ENCODE measurements at regions not wholly inside any gene's neighbourhood (a gene's known extent, or its start where the extent isn't known, plus 50 kb on each side); places are given as distances from the start of the nearest gene placed in this dataset.

GRCh38 chr2:198483051-198483450 lies 678.7 kb downstream of the PLCL1 start:
- DNase-seq: no peak

- no peak for DNase-seq
Measured at GRCh38 chr2:198479065-198479464, 674.7 kb downstream of the PLCL1 start.

DNA sequence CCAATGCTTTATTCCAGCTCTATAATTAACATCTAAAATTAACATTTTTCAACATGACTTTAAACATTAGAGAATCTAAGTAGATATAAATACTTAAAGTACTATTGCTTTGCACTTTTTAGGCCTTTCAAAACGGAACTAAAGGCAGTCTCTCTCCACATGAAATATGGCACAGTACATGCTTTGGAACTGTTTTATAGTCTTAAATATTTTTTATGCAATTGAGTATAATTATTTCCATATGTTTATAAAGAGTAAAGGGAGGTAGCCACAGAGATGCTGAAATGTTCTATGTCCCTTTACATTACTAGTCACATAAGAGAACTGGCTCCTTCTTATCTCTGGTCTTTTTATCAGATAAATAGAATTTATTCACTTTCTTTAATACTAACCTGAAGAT lies 674.0 kb downstream of the PLCL1 start:
- no peak for DNase-seq

DNA sequence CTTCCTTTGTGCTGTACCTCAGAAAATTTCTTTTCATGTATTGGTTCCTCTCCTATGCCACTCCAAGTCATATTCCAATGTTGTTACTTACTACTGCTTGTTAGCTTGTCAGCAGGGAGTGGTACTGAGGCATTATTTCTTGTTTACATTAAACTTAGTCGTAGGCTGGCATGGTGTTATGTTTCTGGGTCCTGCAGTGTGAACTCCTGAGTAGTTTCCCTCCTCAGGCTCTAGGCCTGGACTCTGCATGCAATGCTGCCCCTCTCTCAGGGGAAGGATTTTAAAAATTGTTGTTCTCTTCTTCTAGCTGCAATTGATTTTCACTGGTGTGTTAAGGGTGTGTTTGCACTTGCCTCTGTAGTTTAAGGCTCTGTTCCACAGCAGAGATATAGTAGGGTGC lies 671.6 kb downstream of the PLCL1 start:
- DNase-seq: no peak

DNA sequence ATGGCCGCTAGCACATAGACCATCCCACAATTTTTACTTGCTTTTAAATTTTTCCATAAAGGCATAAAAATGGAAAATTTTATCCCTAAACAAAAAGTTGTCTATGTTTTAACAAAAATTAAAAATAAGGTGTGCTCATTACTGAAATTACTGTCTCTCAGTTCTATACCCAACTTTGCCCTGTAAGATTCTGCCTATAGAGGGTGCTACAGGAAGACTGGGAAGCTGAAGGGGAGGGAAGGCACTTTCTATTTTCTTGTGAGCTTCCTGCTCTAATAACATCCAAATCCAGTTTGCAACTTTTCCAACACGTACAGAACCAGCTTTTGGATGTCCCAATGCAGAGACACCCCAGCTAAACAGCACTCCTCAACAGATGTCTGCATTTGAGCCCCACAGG lies 666.9 kb downstream of the PLCL1 start:
- DNase-seq: no peak

DNA sequence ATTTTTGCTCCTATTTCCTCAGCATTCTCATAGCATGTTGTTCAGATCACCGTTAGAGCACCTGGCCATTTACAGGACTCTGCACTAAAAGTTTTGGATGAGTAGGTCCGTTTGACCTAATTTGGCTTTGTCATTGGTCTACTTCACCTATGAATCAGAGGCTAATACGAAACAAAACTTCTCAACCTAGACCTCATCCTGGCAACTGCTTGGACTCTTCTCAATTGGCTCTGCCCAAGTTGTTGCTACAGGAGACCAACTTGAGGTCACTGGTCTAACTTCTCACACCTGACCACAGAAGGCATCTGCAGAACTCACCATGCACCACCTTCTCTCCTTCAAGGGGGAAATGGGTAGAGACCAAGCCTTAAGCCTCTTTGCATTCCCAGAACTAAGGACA lies 663.7 kb downstream of the PLCL1 start:
- no peak for DNase-seq

DNA sequence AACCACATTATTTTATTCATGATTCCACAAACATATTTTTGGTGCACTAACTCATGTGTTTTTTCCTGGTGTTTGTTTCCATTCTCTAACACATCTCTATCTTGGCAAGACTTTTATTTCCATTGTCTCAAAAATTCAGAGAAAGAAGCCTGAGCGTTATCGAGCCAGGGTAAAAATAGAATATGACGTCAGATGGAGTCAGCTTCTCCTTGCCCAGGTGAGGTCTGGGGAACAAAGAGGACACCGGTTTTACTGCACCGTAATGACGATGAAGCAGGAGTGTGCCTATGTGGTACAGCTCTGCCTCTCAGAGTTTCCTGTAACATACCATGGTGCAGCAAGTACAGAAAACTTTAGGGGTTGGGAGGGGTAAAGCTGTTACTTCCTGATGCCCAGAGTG lies 661.6 kb downstream of the PLCL1 start:
- no peak for DNase-seq

DNA sequence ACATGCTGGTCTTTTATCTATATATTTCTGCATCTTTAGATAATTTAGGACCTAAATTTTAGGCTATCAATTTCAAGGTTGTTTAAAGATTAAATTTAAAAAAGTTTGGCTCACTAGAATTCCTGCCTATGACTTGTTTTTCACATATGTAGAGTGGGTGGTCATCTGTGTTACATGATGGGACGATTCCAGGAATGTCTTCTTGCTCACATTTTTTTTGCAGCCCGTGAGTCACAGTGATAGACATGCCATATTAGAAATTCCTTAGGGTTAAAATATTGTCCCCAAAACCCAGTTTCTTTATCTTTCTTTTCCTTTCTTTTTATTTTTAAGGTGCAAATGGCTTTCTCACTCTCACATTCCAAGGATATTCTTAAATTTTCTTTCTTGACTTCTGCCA lies 652.0 kb downstream of the PLCL1 start:
- DNase-seq: no peak

DNA sequence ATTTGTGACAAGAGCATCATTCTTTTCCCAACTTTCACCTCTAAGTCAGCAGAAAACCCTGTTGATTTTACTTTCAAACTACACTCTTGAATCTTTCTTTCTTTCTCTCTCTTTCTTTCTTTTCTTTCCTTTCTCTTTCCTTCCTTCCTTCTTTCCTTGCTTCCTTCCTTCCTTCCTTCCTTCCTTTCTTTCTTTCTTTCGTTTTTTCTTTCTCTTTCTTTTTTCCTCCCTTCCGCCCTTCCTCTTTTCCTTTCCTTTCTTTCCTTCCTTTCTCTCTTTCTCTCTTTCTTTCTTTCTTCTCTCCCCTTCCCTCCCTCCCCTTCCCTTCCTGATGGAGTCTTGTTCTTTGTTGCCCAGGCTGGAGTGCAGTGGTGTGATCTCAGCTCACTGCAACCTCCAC lies 649.5 kb downstream of the PLCL1 start:
- DNase-seq: no peak

- no peak for DNase-seq
Measured at GRCh38 chr2:198452327-198452726, 647.9 kb downstream of the PLCL1 start.

- no peak for DNase-seq
Measured at GRCh38 chr2:198448789-198449188, 644.4 kb downstream of the PLCL1 start.

- DNase-seq: no peak
Measured at GRCh38 chr2:198444800-198445287, 640.5 kb downstream of the PLCL1 start.

DNA sequence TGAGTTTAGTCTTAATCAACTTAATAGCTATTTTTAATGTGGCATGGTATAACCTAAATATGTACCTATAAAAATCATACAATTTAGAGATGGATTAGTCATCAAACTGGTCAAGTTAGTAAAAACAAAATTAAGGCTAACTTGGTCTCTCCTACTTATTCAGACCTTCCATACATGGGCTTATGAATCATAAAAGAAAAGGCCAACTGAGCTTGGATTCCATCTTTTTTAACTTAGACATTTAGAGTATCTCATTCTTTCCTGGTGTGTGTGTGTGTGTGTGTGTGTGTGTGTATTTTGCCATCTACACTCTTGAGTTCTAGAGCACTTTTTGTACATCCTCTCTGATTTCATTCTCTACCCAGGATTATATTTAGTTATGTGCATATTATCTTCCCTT lies 637.5 kb downstream of the PLCL1 start:
- no peak for DNase-seq

GRCh38 chr2:198441246-198441645 lies 636.9 kb downstream of the PLCL1 start:
- DNase-seq: no peak

DNA sequence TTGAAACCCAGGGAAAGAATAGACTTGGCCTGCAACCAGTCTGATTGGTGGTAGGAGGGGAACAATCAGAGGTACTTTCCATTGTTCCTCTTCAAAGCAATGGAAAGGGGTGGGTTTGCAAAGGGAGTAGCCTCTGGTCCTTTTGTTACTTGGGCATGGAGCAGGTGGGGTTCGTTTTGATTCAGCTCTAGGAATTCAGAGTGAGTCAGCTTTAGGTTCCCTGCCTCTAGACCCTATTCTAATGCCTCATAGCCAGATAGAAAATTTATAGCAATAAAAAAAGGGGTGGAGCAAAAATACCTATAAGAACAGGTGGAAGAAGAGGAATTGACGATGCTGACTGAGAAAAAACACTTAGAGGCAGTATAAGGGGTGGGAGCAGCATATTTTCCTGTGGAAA lies 636.4 kb downstream of the PLCL1 start:
- no peak for DNase-seq

- DNase-seq: no peak
Measured at GRCh38 chr2:198438331-198438730, 633.9 kb downstream of the PLCL1 start.

DNA sequence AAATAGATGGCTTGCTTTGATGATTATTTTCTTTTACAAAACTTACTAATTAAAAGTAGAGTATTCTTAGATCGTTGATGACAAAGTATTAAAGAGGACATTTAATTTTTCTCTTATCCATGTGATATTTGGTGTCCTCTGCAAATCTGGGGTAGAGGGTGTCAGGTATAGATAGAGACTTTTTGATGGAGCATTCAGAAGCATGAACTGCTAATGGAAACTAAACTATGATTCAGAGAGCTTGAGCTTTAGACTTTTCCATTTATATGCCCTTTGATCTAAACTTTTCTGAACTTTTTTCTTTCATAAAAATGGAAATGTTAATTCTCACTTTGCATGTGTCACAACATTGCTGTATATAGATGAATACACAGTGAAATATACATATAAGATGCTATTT lies 619.7 kb downstream of the PLCL1 start:
- no peak for DNase-seq

GRCh38 chr2:198417836-198418235 lies 613.4 kb downstream of the PLCL1 start:
- no peak for DNase-seq

DNA sequence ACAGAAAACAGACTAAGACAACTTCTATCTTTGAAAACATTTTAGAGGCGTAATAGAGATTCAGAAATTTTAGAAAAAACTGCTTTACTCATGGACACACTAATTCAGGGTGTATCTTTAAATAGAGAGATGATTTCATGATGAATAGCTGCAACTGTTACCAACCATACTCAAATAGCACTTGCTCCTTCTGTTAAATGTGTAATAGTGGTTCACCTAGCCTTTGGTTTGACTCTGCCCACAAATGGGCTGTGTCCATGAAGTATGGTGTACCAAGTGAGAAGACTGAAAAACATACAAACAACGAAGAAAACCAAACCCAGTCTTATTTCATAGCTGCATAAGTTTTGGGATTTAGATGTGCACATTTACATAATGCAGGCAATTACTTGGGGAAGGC lies 610.6 kb downstream of the PLCL1 start:
- no peak for DNase-seq

- DNase-seq: no peak
Measured at GRCh38 chr2:198411936-198412335, 607.5 kb downstream of the PLCL1 start.

DNA sequence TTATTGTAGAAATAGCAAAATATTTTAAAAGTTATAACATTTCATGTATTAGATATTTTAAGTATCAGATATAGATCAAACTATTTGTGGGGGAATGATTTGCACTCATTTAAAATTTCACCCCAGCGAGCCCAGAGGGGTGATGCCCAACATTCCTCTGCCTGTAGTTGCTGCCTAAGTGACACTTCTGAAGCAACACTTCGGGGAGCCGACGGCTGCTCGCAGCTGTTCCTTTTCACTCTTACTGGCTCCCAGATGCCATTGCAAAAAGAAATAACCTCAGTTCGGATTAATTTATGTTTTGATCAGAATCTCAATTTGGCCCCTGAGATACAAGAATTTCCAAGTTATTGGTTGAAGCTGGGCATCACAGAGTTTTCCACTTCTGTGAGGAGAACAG lies 603.8 kb downstream of the PLCL1 start:
- no peak for DNase-seq

DNA sequence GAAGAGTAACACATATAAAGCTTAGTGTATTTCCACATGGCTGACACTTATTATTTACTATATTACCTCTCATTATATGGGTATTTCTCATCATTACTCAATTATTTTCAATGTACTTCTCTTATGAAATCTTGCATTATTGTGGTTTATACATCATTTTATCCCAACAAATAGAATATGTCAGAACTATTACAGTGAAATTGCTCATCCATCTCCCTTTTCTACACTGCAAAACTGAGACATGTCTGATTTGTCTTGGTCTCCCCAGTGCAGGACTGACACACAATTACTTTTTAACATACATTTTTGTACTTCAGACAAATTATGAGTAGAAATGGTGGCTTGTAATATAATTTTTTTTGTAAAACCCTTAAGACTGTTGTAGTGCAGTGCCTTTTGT lies 600.9 kb downstream of the PLCL1 start:
- DNase-seq: no peak

DNA sequence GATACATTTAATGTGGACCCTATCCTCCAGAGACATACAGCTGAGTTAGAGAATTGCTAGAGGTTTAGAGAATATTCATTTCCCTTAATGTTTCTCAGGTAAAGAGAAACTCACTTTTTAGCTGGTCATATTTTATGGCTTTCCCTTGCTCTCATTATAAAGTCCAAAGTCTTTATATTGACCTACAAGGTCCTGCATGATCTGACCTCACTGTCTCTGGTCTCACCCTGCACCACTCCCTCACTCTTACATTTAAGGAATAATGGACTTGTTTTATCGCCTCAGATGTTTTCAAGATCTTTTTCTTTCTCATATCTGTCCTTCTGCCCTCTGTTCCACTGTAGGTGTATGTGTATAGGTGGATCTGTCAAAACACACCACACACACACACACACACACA lies 597.3 kb downstream of the PLCL1 start:
- no peak for DNase-seq

DNA sequence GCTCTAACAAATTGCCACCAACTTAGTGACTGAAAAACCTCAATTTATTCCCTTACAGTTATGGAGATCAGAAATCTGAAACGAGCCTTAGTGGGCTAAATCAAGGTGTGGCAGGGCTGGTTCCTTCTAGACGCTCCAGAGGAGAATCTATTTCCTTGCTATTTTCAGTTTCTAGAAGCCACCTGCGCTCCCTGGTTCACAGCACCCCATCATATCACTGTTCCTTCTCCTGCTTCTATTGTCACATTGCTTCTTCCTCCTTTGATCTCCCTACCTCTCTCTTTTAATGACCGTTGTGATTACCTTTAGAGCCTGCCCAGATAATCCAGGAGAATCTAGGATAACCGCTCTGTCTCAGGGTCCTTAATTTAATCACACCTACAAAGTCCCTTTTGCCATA lies 596.6 kb downstream of the PLCL1 start:
- DNase-seq: no peak

GRCh38 chr2:198394208-198394607 lies 589.8 kb downstream of the PLCL1 start:
- DNase-seq: no peak

DNA sequence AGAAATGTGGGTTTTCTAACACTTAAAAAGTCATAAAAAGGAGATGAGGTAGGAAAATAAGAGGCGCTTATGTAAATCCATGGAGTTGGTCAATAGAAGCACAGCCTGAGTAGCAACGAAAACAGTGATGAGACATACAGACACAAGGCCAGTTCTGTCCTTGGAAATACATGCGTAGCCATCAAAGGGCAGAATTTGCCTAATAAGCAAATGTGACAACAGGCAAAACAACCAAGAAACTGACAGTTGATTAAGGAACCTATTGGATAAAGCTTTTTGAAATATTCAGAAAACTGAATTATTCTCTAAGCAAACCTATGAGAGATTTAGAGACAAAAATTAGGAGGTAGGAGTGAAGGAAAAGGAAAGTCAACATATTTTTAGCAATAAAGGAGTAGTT lies 586.3 kb downstream of the PLCL1 start:
- DNase-seq: no peak

Measured in islet precursor cell (in vitro differentiated cells).